PC-3 (cell line): ENCODE measurements at regions not wholly inside any gene's neighbourhood (a gene's known extent, or its start where the extent isn't known, plus 50 kb on each side); places are given as distances from the start of the nearest gene placed in this dataset.

Experiments
- ATAC-seq: fragments of 200-7000 bp; cut with Tn5 transposase; 2 replicates; pipeline ENCODE4 v1.9.1; 2020; ENCODE audit warnings: mild to moderate bottlenecking, moderate library complexity
- BruUV-seq: library from RNA; stranded (reverse); fragments of 400-500 nt; replicated peaks from 2 replicates; lab custom pipeline; 2021; lab: Mats Ljungman, UMichigan
- CTCF ChIA-PET: fragments of 300-600 bp; sonication (Branson Sonifier 250); formaldehyde crosslinking; loops from one replicate; lab custom pipeline; 2022; ENCODE audit warnings: antibody characterized with exemption; lab: Charles Lee
- POLR2A ChIA-PET: fragments of 300-600 bp; sonication (Branson Sonifier 250); formaldehyde crosslinking; loops from one replicate; lab custom pipeline; 2022; ENCODE audit warnings: antibody characterized with exemption; ENCODE audit not compliant: unreplicated experiment; lab: Charles Lee
- DNase-seq: peaks from one replicate; pipeline ENCODE4 v3.0.0-alpha.2; 2015
- H2AFZ ChIP-seq: fragments of 300-600 bp; sonication (generic); 2 replicates; pipeline ENCODE4 v1.6.0; 2016; ENCODE audit warnings: antibody characterized with exemption, low read length
- H3F3A ChIP-seq: fragments of 300-600 bp; sonication (generic); one replicate; pipeline ENCODE4 v1.6.0; 2017; ENCODE audit warnings: antibody characterized with exemption, low read length, control low read depth, mild to moderate bottlenecking; ENCODE audit not compliant: unreplicated experiment
- H3K27ac ChIP-seq: fragments of 300-600 bp; sonication (generic); 2 replicates; pipeline ENCODE4 v1.5.1; 2016; ENCODE audit warnings: mild to moderate bottlenecking, low read length
- H3K27me3 ChIP-seq: fragments of 300-600 bp; sonication (generic); 2 replicates; pipeline ENCODE4 v1.6.1; 2016; ENCODE audit warnings: low read length, mixed read lengths
- H3K36me3 ChIP-seq: fragments of 300-600 bp; sonication (generic); 2 replicates; pipeline ENCODE4 v1.6.1; 2016; ENCODE audit warnings: low read depth, mixed run types, low read length, mixed read lengths
- H3K4me1 ChIP-seq: fragments of 300-600 bp; sonication (generic); 2 replicates; pipeline ENCODE4 v1.5.1; 2016; ENCODE audit warnings: low read length; ENCODE audit not compliant: insufficient read depth
- H3K4me2 ChIP-seq: fragments of 300-600 bp; sonication (generic); 2 replicates; pipeline ENCODE4 v1.6.0; 2016; ENCODE audit warnings: low read length
- H3K4me3 ChIP-seq: fragments of 300-600 bp; sonication (generic); 2 replicates; pipeline ENCODE4 v1.5.1; 2016; ENCODE audit warnings: mild to moderate bottlenecking, low read length, mixed read lengths
- H3K79me2 ChIP-seq: fragments of 300-600 bp; sonication (generic); 2 replicates; pipeline ENCODE4 v1.6.1; 2017; ENCODE audit warnings: low read length, mixed read lengths
- H3K9ac ChIP-seq: fragments of 300-600 bp; sonication (generic); 2 replicates; pipeline ENCODE4 v1.6.0; 2016; ENCODE audit warnings: mild to moderate bottlenecking, low read length
- H3K9me2 ChIP-seq: fragments of 300-600 bp; sonication (generic); replicated peaks from 2 replicates; pipeline ENCODE4 v1.6.1; 2016; ENCODE audit warnings: mixed run types, low read length, mixed read lengths
- H3K9me3 ChIP-seq: fragments of 300-600 bp; sonication (generic); 2 replicates; pipeline ENCODE4 v1.6.1; 2016; ENCODE audit warnings: low read length, mixed read lengths
- H4K20me1 ChIP-seq: fragments of 300-600 bp; sonication (generic); 2 replicates; pipeline ENCODE4 v1.6.1; 2016; ENCODE audit warnings: low read length, mixed read lengths
- CTCF ChIP-seq: fragments of 300-600 bp; sonication (generic); conservative IDR thresholded peaks from 2 replicates; pipeline ENCODE4 v1.5.1; 2017; ENCODE audit warnings: antibody characterized with exemption, low read depth, mild to moderate bottlenecking, low read length
- EZH2 ChIP-seq: fragments of 300-600 bp; sonication (generic); IDR thresholded peaks from one replicate; pipeline ENCODE4 v1.6.1; 2017; ENCODE audit warnings: antibody characterized with exemption, mild to moderate bottlenecking, low read length; ENCODE audit not compliant: unreplicated experiment
- EZH2phosphoT487 ChIP-seq: fragments of 300-600 bp; sonication (generic); IDR thresholded peaks from 2 replicates; pipeline ENCODE4 v1.6.1; 2018; ENCODE audit warnings: mild to moderate bottlenecking, antibody characterized with exemption, low read length, borderline replicate concordance
- intact Hi-C: fragments of 100-400 bp; cut with micrococcal nuclease; formaldehyde crosslinking; loops from 2 replicates; pipeline ENCODE4 v1.9.0; 2023

GRCh38 chr4:4609622-4610334 lies 67.9 kb upstream of the STX18 start:
- H3K9me2 ChIP-seq: no peaks in the 10 kb centered on the region
- ChIA-PET POLR2A (no interaction called here), CTCF (no interaction called here)
- no peaks in the 10 kb centered on the region for H4K20me1 ChIP-seq
- H3F3A ChIP-seq: no peaks in the 10 kb centered on the region
- no peaks in the 10 kb centered on the region for H3K79me2 ChIP-seq
- ATAC-seq (no peak), DNase-seq (no peak)
- H3K27ac ChIP-seq: no peak overlapping the region
- H3K9me3 ChIP-seq: no peaks in the 10 kb centered on the region
- H3K4me1 ChIP-seq: no peaks in the 10 kb centered on the region
- H2AFZ ChIP-seq: no peak overlapping the region
- no peak for TF ChIP-seq CTCF
- TF ChIP-seq EZH2phosphoT487: no peak
- TF ChIP-seq EZH2: no peak
- H3K9ac ChIP-seq: no peak overlapping the region
- intact Hi-C loops: no loop called here
- no peak overlapping the region for H3K4me2 ChIP-seq
- no peaks in the 10 kb centered on the region for H3K36me3 ChIP-seq
- H3K27me3 ChIP-seq: no peaks in the 10 kb centered on the region
- BruUV-seq: no TSS peak
- H3K4me3 ChIP-seq: no peak overlapping the region

- DNase-seq: no peak
- no peaks in the 10 kb centered on the region for H3K9me3 ChIP-seq
- no peaks in the 10 kb centered on the region for H3K79me2 ChIP-seq
- H3K4me2 ChIP-seq: no peak overlapping the region
- H2AFZ ChIP-seq: no peak overlapping the region
- TF ChIP-seq CTCF (no peak), EZH2 (no peak), EZH2phosphoT487 (no peak)
- CTCF ChIA-PET: no interaction called here
- no peaks in the 10 kb centered on the region for H3K9me2 ChIP-seq
- H3F3A ChIP-seq: no peaks in the 10 kb centered on the region
- no peak overlapping the region for H3K4me3 ChIP-seq
- H3K27me3 ChIP-seq: no peaks in the 10 kb centered on the region
- H3K4me1 ChIP-seq: no peaks in the 10 kb centered on the region
- POLR2A ChIA-PET: no interaction called here
- no peak for ATAC-seq
- BruUV-seq: no TSS peak
- no peak overlapping the region for H3K9ac ChIP-seq
- intact Hi-C loops: no loop called here
- no peak overlapping the region for H3K27ac ChIP-seq
- no peaks in the 10 kb centered on the region for H3K36me3 ChIP-seq
- no peaks in the 10 kb centered on the region for H4K20me1 ChIP-seq
Measured at GRCh38 chr4:4608214-4608537, 66.3 kb upstream of the STX18 start.

GRCh38 chr4:4607336-4608213 lies 65.7 kb upstream of the STX18 start:
- Histone ChIP-seq H3K36me3 (no peaks in the 10 kb centered on the region), H3K4me2 (no peak overlapping the region), H3K27ac (no peak overlapping the region), H2AFZ (no peak overlapping the region), H3K4me1 (no peaks in the 10 kb centered on the region), H3K9me2 (no peaks in the 10 kb centered on the region), H3F3A (no peaks in the 10 kb centered on the region), H3K9me3 (no peaks in the 10 kb centered on the region), H3K27me3 (no peaks in the 10 kb centered on the region), H3K9ac (no peak overlapping the region), H3K4me3 (no peak overlapping the region), H4K20me1 (no peaks in the 10 kb centered on the region), H3K79me2 (no peaks in the 10 kb centered on the region)
- no peak for DNase-seq
- BruUV-seq: no TSS peak
- TF ChIP-seq EZH2phosphoT487 (no peak), EZH2 (no peak), CTCF (no peak)
- POLR2A ChIA-PET: no interaction called here
- intact Hi-C loops: no loop called here
- no peak for ATAC-seq
- CTCF ChIA-PET: no interaction called here
